ENCODE measurements at regions not wholly inside any gene's neighbourhood (a gene's known extent, or its start where the extent isn't known, plus 50 kb on each side); places are given as distances from the start of the nearest gene placed in this dataset.

- Histone ChIP-seq H3K9ac (ENCODE audit: low read depth, low read length, poor library complexity, severe bottlenecking) (no peak overlapping the region), H3K9me3 (ENCODE audit: insufficient read depth, low read depth, low read length) (no peaks in the 10 kb centered on the region), H2AFZ (ENCODE audit: low read length) (no peak overlapping the region), H3K4me1 (ENCODE audit: insufficient read depth, low read length, poor library complexity, severe bottlenecking) (no peaks in the 10 kb centered on the region), H3K79me2 (ENCODE audit: insufficient read depth, low read length) (no peaks in the 10 kb centered on the region), H3K36me3 (ENCODE audit: insufficient read depth, low read length) (no peaks in the 10 kb centered on the region), H3K27me3 (ENCODE audit: insufficient read depth, low read length, poor library complexity, severe bottlenecking) (no peaks in the 10 kb centered on the region), H3K4me2 (ENCODE audit: low read depth, low read length, poor library complexity, severe bottlenecking) (no peak overlapping the region), H3K4me3 (ENCODE audit: low read length, poor library complexity, severe bottlenecking) (no peak overlapping the region), H4K20me1 (ENCODE audit: insufficient read depth, low read length, poor library complexity, severe bottlenecking) (no peaks in the 10 kb centered on the region), H3K9me2 (replicated peaks; ENCODE audit: low read depth, low read length) (no peaks in the 10 kb centered on the region), H3F3A (ENCODE audit: low read depth) (no peaks in the 10 kb centered on the region)
- TF ChIP-seq EZH2phosphoT487 (IDR thresholded peaks at IDR 0.05; ENCODE audit: borderline replicate concordance) = no peak
- TF ChIP-seq, protein P1, sequence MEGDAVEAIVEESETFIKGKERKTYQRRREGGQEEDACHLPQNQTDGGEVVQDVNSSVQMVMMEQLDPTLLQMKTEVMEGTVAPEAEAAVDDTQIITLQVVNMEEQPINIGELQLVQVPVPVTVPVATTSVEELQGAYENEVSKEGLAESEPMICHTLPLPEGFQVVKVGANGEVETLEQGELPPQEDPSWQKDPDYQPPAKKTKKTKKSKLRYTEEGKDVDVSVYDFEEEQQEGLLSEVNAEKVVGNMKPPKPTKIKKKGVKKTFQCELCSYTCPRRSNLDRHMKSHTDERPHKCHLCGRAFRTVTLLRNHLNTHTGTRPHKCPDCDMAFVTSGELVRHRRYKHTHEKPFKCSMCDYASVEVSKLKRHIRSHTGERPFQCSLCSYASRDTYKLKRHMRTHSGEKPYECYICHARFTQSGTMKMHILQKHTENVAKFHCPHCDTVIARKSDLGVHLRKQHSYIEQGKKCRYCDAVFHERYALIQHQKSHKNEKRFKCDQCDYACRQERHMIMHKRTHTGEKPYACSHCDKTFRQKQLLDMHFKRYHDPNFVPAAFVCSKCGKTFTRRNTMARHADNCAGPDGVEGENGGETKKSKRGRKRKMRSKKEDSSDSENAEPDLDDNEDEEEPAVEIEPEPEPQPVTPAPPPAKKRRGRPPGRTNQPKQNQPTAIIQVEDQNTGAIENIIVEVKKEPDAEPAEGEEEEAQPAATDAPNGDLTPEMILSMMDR (conservative IDR thresholded peaks at IDR 0.05; ENCODE audit: low read length) = no peak
Observed at GRCh38 chr12:42756841-42757623, 167.5 kb upstream of the PRICKLE1 start.

DNA sequence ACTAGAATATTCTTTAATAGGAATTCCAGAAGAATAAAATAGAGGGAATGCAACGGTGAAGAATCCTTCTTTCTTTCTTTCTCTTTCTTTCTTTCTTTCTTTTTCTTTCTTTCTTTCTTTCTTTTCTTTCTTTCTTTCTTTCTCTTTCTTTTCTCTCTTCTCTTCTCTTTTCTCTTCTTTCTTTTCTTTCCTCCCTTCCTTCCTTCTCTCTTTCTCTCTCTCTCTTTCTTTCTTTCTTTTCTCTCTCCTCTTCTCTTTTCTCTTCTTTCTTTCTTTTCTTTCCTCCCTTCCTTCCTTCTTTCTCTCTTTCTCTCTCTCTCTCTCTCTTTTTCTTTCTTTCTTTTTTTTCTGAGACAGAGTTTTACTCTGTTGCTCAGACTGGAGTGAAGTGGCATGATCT lies 160.8 kb upstream of the PRICKLE1 start:
- no peaks in the 10 kb centered on the region for H3F3A ChIP-seq (ENCODE audit: low read depth)
- H2AFZ ChIP-seq (ENCODE audit: low read length) = no peak overlapping the region
- TF ChIP-seq EZH2phosphoT487 (IDR thresholded peaks at IDR 0.05; ENCODE audit: borderline replicate concordance) = no peak
- H3K4me2 ChIP-seq (ENCODE audit: low read depth, low read length, poor library complexity, severe bottlenecking) = no peak overlapping the region
- no peak overlapping the region for H3K4me3 ChIP-seq (ENCODE audit: low read length, poor library complexity, severe bottlenecking)
- H4K20me1 ChIP-seq (ENCODE audit: insufficient read depth, low read length, poor library complexity, severe bottlenecking) = no peaks in the 10 kb centered on the region
- H3K9me2 ChIP-seq (replicated peaks; ENCODE audit: low read depth, low read length) = no peaks in the 10 kb centered on the region
- H3K79me2 ChIP-seq (ENCODE audit: insufficient read depth, low read length) = no peaks in the 10 kb centered on the region
- H3K9me3 ChIP-seq (ENCODE audit: insufficient read depth, low read depth, low read length) = peaks cover 9% of the 10 kb centered on the region; the same call in 1 of the 2 replicates
- H3K9ac ChIP-seq (ENCODE audit: low read depth, low read length, poor library complexity, severe bottlenecking) = no peak overlapping the region
- H3K36me3 ChIP-seq (ENCODE audit: insufficient read depth, low read length) = no peaks in the 10 kb centered on the region
- no peaks in the 10 kb centered on the region for H3K27me3 ChIP-seq (ENCODE audit: insufficient read depth, low read length, poor library complexity, severe bottlenecking)
- H3K4me1 ChIP-seq (ENCODE audit: insufficient read depth, low read length, poor library complexity, severe bottlenecking) = no peaks in the 10 kb centered on the region

DNA sequence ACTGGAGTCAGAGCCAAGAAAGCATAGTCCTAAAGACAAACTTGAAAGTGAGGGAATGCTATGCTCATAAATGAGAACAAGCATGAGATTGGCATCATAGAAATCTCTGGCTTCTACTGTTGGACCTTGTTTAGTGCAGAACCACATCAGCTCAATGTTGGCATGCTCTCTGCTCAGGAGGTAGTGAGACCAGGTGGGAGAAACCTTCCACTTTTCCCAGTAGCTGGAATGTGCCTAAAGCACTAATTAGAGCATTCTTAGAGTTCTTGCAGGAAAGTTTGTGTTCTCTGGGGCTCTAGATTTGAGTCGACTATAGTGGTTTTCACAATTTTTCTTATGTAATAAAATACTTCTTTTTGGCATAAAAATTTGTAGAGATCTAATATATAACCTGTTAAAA lies 159.7 kb upstream of the PRICKLE1 start:
- no peaks in the 10 kb centered on the region for H3K9me2 ChIP-seq (replicated peaks; ENCODE audit: low read depth, low read length)
- no peak overlapping the region for H3K4me3 ChIP-seq (ENCODE audit: low read length, poor library complexity, severe bottlenecking)
- H3K4me1 ChIP-seq (ENCODE audit: insufficient read depth, low read length, poor library complexity, severe bottlenecking) = no peaks in the 10 kb centered on the region
- H4K20me1 ChIP-seq (ENCODE audit: insufficient read depth, low read length, poor library complexity, severe bottlenecking) = no peaks in the 10 kb centered on the region
- H3K9ac ChIP-seq (ENCODE audit: low read depth, low read length, poor library complexity, severe bottlenecking) = no peak overlapping the region
- H3K79me2 ChIP-seq (ENCODE audit: insufficient read depth, low read length) = no peaks in the 10 kb centered on the region
- TF ChIP-seq, protein P1 (conservative IDR thresholded peaks at IDR 0.05; ENCODE audit: low read length) = no peak
- TF ChIP-seq EZH2phosphoT487 (IDR thresholded peaks at IDR 0.05; ENCODE audit: borderline replicate concordance) = no peak
- H3K36me3 ChIP-seq (ENCODE audit: insufficient read depth, low read length) = no peaks in the 10 kb centered on the region
- H3F3A ChIP-seq (ENCODE audit: low read depth) = no peaks in the 10 kb centered on the region
- no peaks in the 10 kb centered on the region for H3K27me3 ChIP-seq (ENCODE audit: insufficient read depth, low read length, poor library complexity, severe bottlenecking)
- H3K9me3 ChIP-seq (ENCODE audit: insufficient read depth, low read depth, low read length) = peaks cover 9% of the 10 kb centered on the region; the same call in 1 of the 2 replicates
- no peak overlapping the region for H3K4me2 ChIP-seq (ENCODE audit: low read depth, low read length, poor library complexity, severe bottlenecking)
- no peak overlapping the region for H2AFZ ChIP-seq (ENCODE audit: low read length)
